H9 (cell line): ENCODE measurements at regions not wholly inside any gene's neighbourhood (a gene's known extent, or its start where the extent isn't known, plus 50 kb on each side); places are given as distances from the start of the nearest gene placed in this dataset.
"Not testable (repeated sequence)": the region's sequence is repeated elsewhere in the genome, so short reads cannot be mapped to it uniquely, and the experiment has no call there.

Experiments
- DNase-seq: peaks from one replicate; pipeline ENCODE4 v3.0.0-alpha.2; 2017
- H2AFZ ChIP-seq: one replicate; pipeline ENCODE4 v1.6.1; 2013; ENCODE audit warnings: mild to moderate bottlenecking, low read length, control low read depth, moderate library complexity
- H2AK5ac ChIP-seq: 2 replicates; pipeline ENCODE4 v1.6.1; 2013; ENCODE audit warnings: low read length, control low read depth, mixed read lengths; ENCODE audit not compliant: insufficient read length
- H2BK120ac ChIP-seq: one replicate; pipeline ENCODE4 v1.6.1; 2013; ENCODE audit warnings: low read depth, mild to moderate bottlenecking, low read length, control low read depth, inconsistent platforms; ENCODE audit not compliant: poor library complexity, severe bottlenecking
- H2BK12ac ChIP-seq: 2 replicates; pipeline ENCODE4 v1.6.1; 2013; ENCODE audit warnings: low read length, control low read depth, mixed read lengths, low read depth; ENCODE audit not compliant: insufficient read length
- H2BK15ac ChIP-seq: 2 replicates; pipeline ENCODE4 v1.6.1; 2013; ENCODE audit warnings: low read depth, low read length, control low read depth
- H2BK20ac ChIP-seq: one replicate; pipeline ENCODE4 v1.6.1; 2013; ENCODE audit warnings: low read depth, mild to moderate bottlenecking, low read length, control low read depth, inconsistent platforms; ENCODE audit not compliant: poor library complexity, severe bottlenecking
- H2BK5ac ChIP-seq: 2 replicates; pipeline ENCODE4 v1.6.1; 2013; ENCODE audit warnings: low read length, control low read depth, mixed read lengths; ENCODE audit not compliant: insufficient read length
- H3K14ac ChIP-seq: 2 replicates; pipeline ENCODE4 v1.6.1; 2013; ENCODE audit warnings: low read length, control low read depth; ENCODE audit not compliant: insufficient read depth
- H3K18ac ChIP-seq: 2 replicates; pipeline ENCODE4 v1.6.1; 2013; ENCODE audit warnings: low read depth, mild to moderate bottlenecking, mixed read lengths, low read length, control low read depth; ENCODE audit not compliant: insufficient read length
- H3K23ac ChIP-seq: 2 replicates; pipeline ENCODE4 v1.6.1; 2013; ENCODE audit warnings: low read length, control low read depth, mixed read lengths, low read depth; ENCODE audit not compliant: insufficient read length
- H3K23me2 ChIP-seq: 2 replicates; pipeline ENCODE4 v1.6.1; 2013; ENCODE audit warnings: low read depth, mild to moderate bottlenecking, mixed read lengths, low read length, control low read depth; ENCODE audit not compliant: insufficient read length, poor library complexity, severe bottlenecking
- H3K27ac ChIP-seq: 2 replicates; pipeline ENCODE4 v1.5.1; 2013; ENCODE audit warnings: low read length, control low read depth, mixed read lengths, low read depth; ENCODE audit not compliant: insufficient read length
- H3K27me3 ChIP-seq: 2 replicates; pipeline ENCODE4 v1.6.1; 2013; ENCODE audit warnings: low read length, control low read depth, inconsistent platforms; ENCODE audit not compliant: insufficient read depth
- H3K4ac ChIP-seq: 2 replicates; pipeline ENCODE4 v1.6.1; 2013; ENCODE audit warnings: low read depth, mild to moderate bottlenecking, control low read depth, inconsistent platforms, low read length, moderate library complexity
- H3K4me1 ChIP-seq: 2 replicates; pipeline ENCODE4 v1.6.1; 2013; ENCODE audit warnings: low read length, control low read depth, inconsistent platforms; ENCODE audit not compliant: insufficient read depth
- H3K4me2 ChIP-seq: 2 replicates; pipeline ENCODE4 v1.6.1; 2013; ENCODE audit warnings: low read length, control low read depth, mixed read lengths; ENCODE audit not compliant: insufficient read length, insufficient read depth
- H3K56ac ChIP-seq: 2 replicates; pipeline ENCODE4 v1.6.1; 2013; ENCODE audit warnings: low read depth, mild to moderate bottlenecking, mixed read lengths, low read length, control low read depth; ENCODE audit not compliant: insufficient read length
- H3K79me1 ChIP-seq: 2 replicates; pipeline ENCODE4 v1.6.1; 2013; ENCODE audit warnings: low read depth, mild to moderate bottlenecking, moderate library complexity, low read length, control low read depth, inconsistent platforms; ENCODE audit not compliant: insufficient read depth, poor library complexity, severe bottlenecking
- H3K79me2 ChIP-seq: 2 replicates; pipeline ENCODE4 v1.6.1; 2013; ENCODE audit warnings: low read length, control low read depth, inconsistent platforms; ENCODE audit not compliant: insufficient read depth
- H3K9ac ChIP-seq: 2 replicates; pipeline ENCODE4 v1.6.1; 2013; ENCODE audit warnings: low read length, control low read depth, mixed read lengths; ENCODE audit not compliant: insufficient read length; ENCODE audit errors: extremely low read depth
- H3K9me3 ChIP-seq: one replicate; pipeline ENCODE4 v1.6.1; 2013; ENCODE audit warnings: low read depth, low read length, inconsistent platforms; ENCODE audit not compliant: control insufficient read depth
- H3T11ph ChIP-seq: one replicate; pipeline ENCODE4 v1.6.1; 2013; ENCODE audit warnings: mild to moderate bottlenecking, low read length, control low read depth, inconsistent platforms
- H4K20me1 ChIP-seq: one replicate; pipeline ENCODE4 v1.6.1; 2013; ENCODE audit not compliant: control insufficient read depth, insufficient read length, insufficient read depth
- H4K5ac ChIP-seq: 2 replicates; pipeline ENCODE4 v1.6.1; 2013; ENCODE audit warnings: low read depth, mild to moderate bottlenecking, mixed read lengths, low read length, control low read depth; ENCODE audit not compliant: insufficient read length
- H4K8ac ChIP-seq: replicated peaks from 2 replicates; pipeline ENCODE4 v1.6.1; 2013; ENCODE audit warnings: low read length, control low read depth, mixed read lengths, low read depth; ENCODE audit not compliant: insufficient read length
- H4K91ac ChIP-seq: 2 replicates; pipeline ENCODE4 v1.6.1; 2013; ENCODE audit warnings: low read depth, mild to moderate bottlenecking, moderate library complexity, mixed read lengths, low read length, control low read depth; ENCODE audit not compliant: insufficient read length
- H3K27ac Mint-ChIP-seq, 3 experiments: 2 replicates in 2 of 3; 3 replicates in 1 of 3; pipeline ENCODE4 v1.8.0; 2020 to 2021; ENCODE audit warnings: mixed read lengths in 3 of 3, mild to moderate bottlenecking in 1 of 3, moderate library complexity in 1 of 3
- H3K27me3 Mint-ChIP-seq: 2 replicates; pipeline ENCODE4 v1.8.0; 2021; ENCODE audit warnings: low read depth, mild to moderate bottlenecking, moderate library complexity, mixed read lengths
- H3K36me3 Mint-ChIP-seq, 3 experiments: 2 replicates in 2 of 3; 3 replicates in 1 of 3; pipeline ENCODE4 v1.8.0; 2020 to 2021; ENCODE audit warnings: low read depth in 3 of 3, mixed read lengths in 3 of 3; ENCODE audit not compliant: insufficient read depth in 1 of 3
- H3K4me1 Mint-ChIP-seq, 2 experiments: 2 replicates each; pipeline ENCODE4 v1.8.0; 2020; ENCODE audit warnings: mixed read lengths in 2 of 2
- H3K4me3 Mint-ChIP-seq, 2 experiments: 2 replicates in 1 of 2; 3 replicates in 1 of 2; pipeline ENCODE4 v1.8.0; 2020 to 2021; ENCODE audit warnings: mild to moderate bottlenecking in 2 of 2, mixed read lengths in 2 of 2, moderate library complexity in 1 of 2
- H3K9me3 Mint-ChIP-seq, 2 experiments: 2 replicates in 1 of 2; 3 replicates in 1 of 2; pipeline ENCODE4 v1.8.0; 2020; ENCODE audit warnings: mild to moderate bottlenecking in 2 of 2, mixed read lengths in 2 of 2, moderate library complexity in 1 of 2
- WGBS: extraction: QIAGEN DNeasy Blood & Tissue Kit; methylation state at CpG from one replicate; pipeline ENCODE4 v1.1.7; 2013; ENCODE audit warnings: missing lambda C conversion rate, low lambda C conversion rate, mixed read lengths; ENCODE audit not compliant: insufficient read length; ENCODE audit errors: extremely low coverage; 5-methylcytosine and 5-hydroxymethylcytosine counted together
- TF ChIP-seq, protein P1 (sequence below): fragments of 200-600 bp; sonication (generic); conservative IDR thresholded peaks from 3 replicates; pipeline ENCODE4 v1.8.0; 2021; ENCODE audit warnings: antibody characterized with exemption, mild to moderate bottlenecking

DNA sequence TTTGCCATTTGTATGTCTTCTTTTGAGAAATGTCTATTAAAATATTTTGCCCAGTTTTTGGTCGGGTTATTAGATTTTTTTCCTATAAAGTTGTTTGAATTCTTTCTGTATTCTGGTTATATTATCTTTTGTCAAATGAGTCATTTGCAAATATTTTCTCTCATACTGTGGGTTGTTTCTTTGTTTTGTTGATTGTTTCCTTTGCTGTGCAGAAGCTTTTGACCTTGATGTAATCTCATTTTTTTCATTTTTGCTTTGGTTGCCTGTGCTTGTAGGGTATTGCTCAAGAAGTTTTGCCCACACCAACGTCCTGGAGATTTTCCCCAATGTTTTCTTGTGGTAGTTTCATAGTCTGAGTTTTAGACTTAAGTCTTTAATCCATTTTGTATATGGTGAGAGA is 245.7 kb downstream of the ADCYAP1 start:
- H3K27me3 ChIP-seq = no peaks in the 10 kb centered on the region
- H3K56ac ChIP-seq = no peak overlapping the region
- H4K8ac ChIP-seq = no peak overlapping the region
- no peak overlapping the region for H2AFZ ChIP-seq
- no peak overlapping the region for H2BK120ac ChIP-seq
- H3K27ac Mint-ChIP-seq = no peak overlapping the region
- H3K23me2 ChIP-seq = no peaks in the 10 kb centered on the region
- no peak overlapping the region for H3K18ac ChIP-seq
- DNase-seq = no peak
- TF ChIP-seq, protein P1, sequence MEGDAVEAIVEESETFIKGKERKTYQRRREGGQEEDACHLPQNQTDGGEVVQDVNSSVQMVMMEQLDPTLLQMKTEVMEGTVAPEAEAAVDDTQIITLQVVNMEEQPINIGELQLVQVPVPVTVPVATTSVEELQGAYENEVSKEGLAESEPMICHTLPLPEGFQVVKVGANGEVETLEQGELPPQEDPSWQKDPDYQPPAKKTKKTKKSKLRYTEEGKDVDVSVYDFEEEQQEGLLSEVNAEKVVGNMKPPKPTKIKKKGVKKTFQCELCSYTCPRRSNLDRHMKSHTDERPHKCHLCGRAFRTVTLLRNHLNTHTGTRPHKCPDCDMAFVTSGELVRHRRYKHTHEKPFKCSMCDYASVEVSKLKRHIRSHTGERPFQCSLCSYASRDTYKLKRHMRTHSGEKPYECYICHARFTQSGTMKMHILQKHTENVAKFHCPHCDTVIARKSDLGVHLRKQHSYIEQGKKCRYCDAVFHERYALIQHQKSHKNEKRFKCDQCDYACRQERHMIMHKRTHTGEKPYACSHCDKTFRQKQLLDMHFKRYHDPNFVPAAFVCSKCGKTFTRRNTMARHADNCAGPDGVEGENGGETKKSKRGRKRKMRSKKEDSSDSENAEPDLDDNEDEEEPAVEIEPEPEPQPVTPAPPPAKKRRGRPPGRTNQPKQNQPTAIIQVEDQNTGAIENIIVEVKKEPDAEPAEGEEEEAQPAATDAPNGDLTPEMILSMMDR = no peak
- no peak overlapping the region for H2BK20ac ChIP-seq
- H2BK5ac ChIP-seq = no peak overlapping the region
- no CpG with 5 or more reads among the region's 2 CpGs for WGBS
- no peak overlapping the region for H4K5ac ChIP-seq
- no peaks in the 10 kb centered on the region for H3K79me2 ChIP-seq
- no peaks in the 10 kb centered on the region for H3K9me3 ChIP-seq
- no peaks in the 10 kb centered on the region for H3K79me1 ChIP-seq
- H2BK15ac ChIP-seq = no peak overlapping the region
- H4K20me1 ChIP-seq = no peaks in the 10 kb centered on the region
- H4K91ac ChIP-seq = no peak overlapping the region
- no peak overlapping the region for H3K23ac ChIP-seq
- no peak overlapping the region for H3T11ph ChIP-seq
- no peak overlapping the region for H3K4me3 Mint-ChIP-seq
- H3K4me1 Mint-ChIP-seq = peaks cover 10 to 11% of the 10 kb centered on the region in 2 experiments
- no peak overlapping the region for H2AK5ac ChIP-seq
- peaks cover 3 to 6% (median 6%) of the 10 kb centered on the region in 3 experiments; a peak in 4 of 7 replicates for H3K36me3 Mint-ChIP-seq
- H3K4me1 ChIP-seq = no peaks in the 10 kb centered on the region
- no peak overlapping the region for H2BK12ac ChIP-seq
- no peak overlapping the region for H3K9ac ChIP-seq
- H3K4me2 ChIP-seq = no peak overlapping the region
- H3K27ac ChIP-seq = no peak overlapping the region
- H3K4ac ChIP-seq = no peak overlapping the region
- no peaks in the 10 kb centered on the region for H3K27me3 Mint-ChIP-seq
- no peak overlapping the region for H3K14ac ChIP-seq
- peaks cover 4 to 5% of the 10 kb centered on the region in 2 experiments; a peak in 3 of 5 replicates for H3K9me3 Mint-ChIP-seq

DNA sequence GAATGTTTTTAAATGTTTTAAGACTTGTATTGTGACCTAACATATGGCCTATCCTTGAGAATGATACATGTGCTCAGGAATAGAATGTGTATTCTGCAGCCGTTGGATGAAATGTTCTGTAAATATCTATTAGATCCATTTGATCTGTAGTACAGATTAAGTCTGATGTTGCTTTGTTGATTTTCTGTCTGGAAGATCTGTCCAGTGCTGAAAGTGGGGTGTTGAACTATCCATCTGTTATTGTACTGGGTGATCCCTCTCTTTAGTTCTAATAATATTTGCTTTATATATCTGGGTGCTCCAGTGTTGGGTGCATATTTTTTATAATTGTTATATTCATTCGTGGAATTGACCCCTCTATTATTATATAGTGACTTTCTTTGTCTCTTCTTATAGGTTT is 248.3 kb downstream of the ADCYAP1 start:
- DNase-seq = not testable (repeated sequence)

More for the DNA sequence above, 248.3 kb downstream of the ADCYAP1 start:
- H3T11ph ChIP-seq, H3K4me2 ChIP-seq, H3K4me1 Mint-ChIP-seq, H3K36me3 Mint-ChIP-seq, H3K18ac ChIP-seq, H4K91ac ChIP-seq, H3K9me3 ChIP-seq, H3K79me2 ChIP-seq, H3K23me2 ChIP-seq, H3K56ac ChIP-seq, H3K9me3 Mint-ChIP-seq, H3K79me1 ChIP-seq, H3K27ac ChIP-seq, H4K8ac ChIP-seq, H3K27me3 Mint-ChIP-seq, H3K9ac ChIP-seq, H2AFZ ChIP-seq, H2BK120ac ChIP-seq, H2AK5ac ChIP-seq, H3K4ac ChIP-seq, H2BK15ac ChIP-seq, H3K23ac ChIP-seq, H3K14ac ChIP-seq, H3K27ac Mint-ChIP-seq, H3K4me1 ChIP-seq, H3K27me3 ChIP-seq, H2BK5ac ChIP-seq, H4K20me1 ChIP-seq, H4K5ac ChIP-seq, H2BK20ac ChIP-seq, H3K4me3 Mint-ChIP-seq, H2BK12ac ChIP-seq: not testable (repeated sequence)
- no CpG with 5 or more reads among the region's 2 CpGs for WGBS
